Liver (tissue), 8 donors: ENCODE measurements at regions not wholly inside any gene's neighbourhood (a gene's known extent, or its start where the extent isn't known, plus 50 kb on each side); places are given as distances from the start of the nearest gene placed in this dataset.
A peak's percentile ranks its signal among the peaks of the same experiment; 100 is the strongest.

Experiments
- DNase-seq: peaks from one replicate; pipeline ENCODE4 v3.0.0-alpha.2; 2017; ENCODE audit warnings: low spot score
- H3K27ac ChIP-seq, 2 donors: one replicate each; pipeline ENCODE4 v1.7.0; 2013; ENCODE audit warnings: inconsistent platforms in 2 of 2, low read length in 2 of 2, control low read depth in 1 of 2, low read depth in 1 of 2, mild to moderate bottlenecking in 1 of 2
- H3K27me3 ChIP-seq, 4 donors: one replicate each; pipeline versions ENCODE4 v1.6.1 to v1.7.0; 2013; ENCODE audit warnings: low read length in 3 of 4, inconsistent platforms in 1 of 4, mild to moderate bottlenecking in 1 of 4, moderate library complexity in 1 of 4; ENCODE audit not compliant: control insufficient read depth in 4 of 4, insufficient read depth in 4 of 4
- H3K36me3 ChIP-seq, 4 donors: one replicate each; pipeline versions ENCODE4 v1.6.1 to v1.7.0; 2013; ENCODE audit warnings: low read length in 3 of 4, mild to moderate bottlenecking in 3 of 4, low read depth in 1 of 4, moderate library complexity in 1 of 4; ENCODE audit not compliant: control insufficient read depth in 4 of 4, insufficient read depth in 3 of 4
- H3K4me1 ChIP-seq, 4 donors: one replicate each; pipeline versions ENCODE4 v1.6.1 to v1.7.0; 2013; ENCODE audit warnings: low read length in 3 of 4, mild to moderate bottlenecking in 3 of 4, moderate library complexity in 1 of 4; ENCODE audit not compliant: control insufficient read depth in 4 of 4, insufficient read depth in 4 of 4
- H3K4me3 ChIP-seq, 3 donors: one replicate each; pipeline versions ENCODE4 v1.6.1 to v1.7.0; 2013; ENCODE audit warnings: low read length in 3 of 3, control low read depth in 1 of 3, low read depth in 1 of 3, mild to moderate bottlenecking in 1 of 3
- H3K9ac ChIP-seq, 2 donors: one replicate each; pipeline ENCODE4 v1.7.0; 2013; ENCODE audit warnings: low read length in 2 of 2, mild to moderate bottlenecking in 2 of 2, moderate library complexity in 2 of 2, control low read depth in 1 of 2, low read depth in 1 of 2
- H3K9me3 ChIP-seq, 4 donors: one replicate each; pipeline versions ENCODE4 v1.6.1 to v1.7.0; 2013; ENCODE audit warnings: low read length in 3 of 4; ENCODE audit not compliant: control insufficient read depth in 4 of 4
- ATF3 ChIP-seq: IDR thresholded peaks from 2 replicates; pipeline ENCODE4 v1.6.1; 2016; ENCODE audit warnings: antibody characterized with exemption
- CTCF ChIP-seq: fragments of 150-350 bp; IDR thresholded peaks from 2 replicates; pipeline ENCODE4 v1.5.1; 2017; ENCODE audit warnings: improper control_type of control experiment, low read depth, low read length; ENCODE audit not compliant: missing input control
- EGR1 ChIP-seq, 2 donors: IDR thresholded peaks; 2 replicates each; pipeline ENCODE4 v1.6.1; 2016 to 2018; ENCODE audit warnings: antibody characterized with exemption in 2 of 2, low read depth in 2 of 2
- FOXA1 ChIP-seq: IDR thresholded peaks from 2 replicates; pipeline ENCODE4 v1.6.1; 2016; ENCODE audit warnings: antibody characterized with exemption
- FOXA2 ChIP-seq: IDR thresholded peaks from 2 replicates; pipeline ENCODE4 v1.6.1; 2016; ENCODE audit warnings: antibody characterized with exemption
- GABPA ChIP-seq, 2 donors: IDR thresholded peaks in 1 of 2; conservative IDR thresholded peaks in 1 of 2; 2 replicates each; pipeline ENCODE4 v1.6.1; 2016; ENCODE audit warnings: antibody characterized with exemption in 2 of 2, mild to moderate bottlenecking in 1 of 2, moderate library complexity in 1 of 2
- HNF4A ChIP-seq, 2 donors: conservative IDR thresholded peaks; 2 replicates each; pipeline ENCODE4 v1.6.1; 2016; ENCODE audit warnings: antibody characterized with exemption in 2 of 2, mild to moderate bottlenecking in 2 of 2
- HNF4G ChIP-seq: IDR thresholded peaks from 2 replicates; pipeline ENCODE4 v1.6.1; 2016; ENCODE audit warnings: antibody characterized with exemption
- JUND ChIP-seq, 2 donors: IDR thresholded peaks; 2 replicates each; pipeline ENCODE4 v1.6.1; 2016; ENCODE audit warnings: antibody characterized with exemption in 2 of 2
- MAX ChIP-seq: IDR thresholded peaks from 2 replicates; pipeline ENCODE4 v1.6.1; 2016; ENCODE audit warnings: antibody characterized with exemption
- NR2F2 ChIP-seq: IDR thresholded peaks from 2 replicates; pipeline ENCODE4 v1.6.1; 2016; ENCODE audit warnings: antibody characterized with exemption
- RAD21 ChIP-seq, 2 donors: IDR thresholded peaks; 2 replicates each; pipeline ENCODE4 v1.6.1; 2016; ENCODE audit warnings: antibody characterized with exemption in 2 of 2, mild to moderate bottlenecking in 2 of 2
- REST ChIP-seq: IDR thresholded peaks from 2 replicates; pipeline ENCODE4 v1.6.1; 2016; ENCODE audit warnings: antibody characterized with exemption, mild to moderate bottlenecking
- RXRA ChIP-seq, 2 donors: IDR thresholded peaks; 2 replicates each; pipeline ENCODE4 v1.6.1; 2017 to 2018; ENCODE audit warnings: antibody characterized with exemption in 2 of 2, mild to moderate bottlenecking in 1 of 2
- SP1 ChIP-seq: IDR thresholded peaks from 2 replicates; pipeline ENCODE4 v1.6.1; 2018; ENCODE audit warnings: antibody characterized with exemption, mild to moderate bottlenecking
- TAF1 ChIP-seq: conservative IDR thresholded peaks from 2 replicates; pipeline ENCODE4 v1.6.1; 2016; ENCODE audit warnings: antibody characterized with exemption, mild to moderate bottlenecking
- YY1 ChIP-seq: IDR thresholded peaks from 2 replicates; pipeline ENCODE4 v1.6.1; 2016; ENCODE audit warnings: antibody characterized with exemption, mild to moderate bottlenecking
- ZBTB33 ChIP-seq: IDR thresholded peaks from 2 replicates; pipeline ENCODE4 v1.6.1; 2016; ENCODE audit warnings: antibody characterized with exemption
- WGBS: extraction: QIAGEN DNeasy Blood & Tissue Kit; methylation state at CpG from one replicate; pipeline ENCODE4 v1.1.7; 2013; 5-methylcytosine and 5-hydroxymethylcytosine counted together
- donor health status: healthy.
- donor health status: healthy.
- donor health status: healthy.
- donor health status: healthy.
- donor health status: healthy.

- TF ChIP-seq ZBTB33: no peak
These were observed 164.6 kb downstream of the CYLD start (continued) for GRCh38 chr16:50906454-50906853.

- TF ChIP-seq RAD21 (IDR thresholded peaks at IDR 0.05) (peak; percentile 51 to 60), MAX (no peak)
- 76% methylated on average over 1 of the region's 1 CpG for WGBS
- no peak for DNase-seq
These were observed 160.6 kb downstream of the CYLD start for GRCh38 chr16:50902457-50902856.

GRCh38 chr16:50901062-50901461, 159.2 kb downstream of the CYLD start:
- Histone ChIP-seq H3K9ac (no peak overlapping the region), H3K4me3 (no peak overlapping the region), H3K27ac (no peak overlapping the region), H3K9me3 (no peaks in the 10 kb centered on the region), H3K27me3 (no peaks in the 10 kb centered on the region), H3K4me1 (no peaks in the 10 kb centered on the region), H3K36me3 (no peaks in the 10 kb centered on the region)
- no peak for TF ChIP-seq HNF4G
- no peak for TF ChIP-seq FOXA2
- TF ChIP-seq CTCF: no peak
- TF ChIP-seq YY1: no peak
- TF ChIP-seq RXRA (IDR thresholded peaks at IDR 0.05): no peak
- no peak for TF ChIP-seq TAF1
- TF ChIP-seq FOXA1: no peak
- TF ChIP-seq HNF4A (conservative IDR thresholded peaks at IDR 0.05): no peak
- TF ChIP-seq JUND (IDR thresholded peaks at IDR 0.05): no peak
- no peak for TF ChIP-seq NR2F2
- TF ChIP-seq EGR1 (IDR thresholded peaks at IDR 0.05; ENCODE audit: low read depth in 2 of 2): no peak
- no peak for TF ChIP-seq GABPA (IDR thresholded peaks at IDR 0.05 in 1 of 2, conservative IDR thresholded peaks at IDR 0.05 in 1 of 2)
- TF ChIP-seq SP1: no peak
- TF ChIP-seq ATF3: no peak
- no peak for TF ChIP-seq REST
- no peak for TF ChIP-seq RAD21 (IDR thresholded peaks at IDR 0.05)
- no peak for TF ChIP-seq ZBTB33
- no peak for TF ChIP-seq MAX
- no peak for DNase-seq
- 80% methylated on average over 2 of the region's 2 CpGs for WGBS

More at GRCh38 chr16:50902457-50902856, 160.6 kb downstream of the CYLD start:
- H3K27ac ChIP-seq: no peak overlapping the region
- H3K9ac ChIP-seq: no peak overlapping the region
- no peaks in the 10 kb centered on the region for H3K9me3 ChIP-seq
- H3K36me3 ChIP-seq: no peaks in the 10 kb centered on the region
- H3K27me3 ChIP-seq: no peaks in the 10 kb centered on the region
- H3K4me3 ChIP-seq: no peak overlapping the region
- no peaks in the 10 kb centered on the region for H3K4me1 ChIP-seq
